GM12878 (cell line): ENCODE measurements at regions not wholly inside any gene's neighbourhood (a gene's known extent, or its start where the extent isn't known, plus 50 kb on each side); places are given as distances from the start of the nearest gene placed in this dataset.

ENCODE experiments used
- ATAC-seq: fragments of 200-7000 bp; cut with Tn5 transposase; 3 replicates; pipeline ENCODE4 v1.9.1; 2020; ENCODE audit warnings: mild to moderate bottlenecking, moderate library complexity
- BruUV-seq: library from RNA; stranded (reverse); fragments of 400-500 nt; replicated peaks from 2 replicates; lab custom pipeline; 2021; lab: Mats Ljungman, UMichigan
- CTCF ChIA-PET: fragments of 300-600 bp; sonication (Branson Sonifier 250); formaldehyde crosslinking; extraction: SDS; loops from one replicate; lab custom pipeline; 2021; ENCODE audit warnings: inconsistent platforms; lab: Yijun Ruan, JAX
- POLR2A ChIA-PET: fragments of 350-600 bp; formaldehyde crosslinking; extraction: SDS; loops from one replicate; lab custom pipeline; 2021; ENCODE audit warnings: inconsistent platforms; lab: Charles Lee
- RAD21 ChIA-PET: fragments of 300-600 bp; sonication (Branson Sonifier 250); formaldehyde crosslinking; loops from one replicate; lab custom pipeline; 2023; ENCODE audit warnings: antibody characterized with exemption; ENCODE audit not compliant: unreplicated experiment; lab: Charles Lee
- SMC1A ChIA-PET: fragments of 300-600 bp; sonication (Branson Sonifier 250); formaldehyde crosslinking; loops from one replicate; lab custom pipeline; 2023; ENCODE audit not compliant: unreplicated experiment, uncharacterized antibody; lab: Charles Lee
- DNase-seq: peaks from one replicate; pipeline ENCODE4 v3.0.0-alpha.2; 2011; ENCODE audit warnings: low read depth, low spot score
- FAIRE-seq: peaks from 3 replicates; lab custom pipeline; 2011; peaks lifted over from hg19 to GRCh38; lab: Jason Lieb, UNC
- H2AFZ ChIP-seq: 2 replicates; pipeline ENCODE4 v1.6.0; 2011; ENCODE audit warnings: low read depth, low read length, control low read depth; ENCODE audit not compliant: control insufficient read depth
- H3K27ac ChIP-seq: 2 replicates; pipeline ENCODE4 v1.5.1; 2011; ENCODE audit warnings: control low read depth; ENCODE audit not compliant: control insufficient read depth, insufficient read depth
- H3K27me3 ChIP-seq, 2 experiments: replicated peaks in 1 of 2; 2 replicates each; pipeline versions ENCODE4 v1.6.0 to v1.6.1; 2011; ENCODE audit warnings: low read length in 1 of 2; ENCODE audit not compliant: control insufficient read depth in 2 of 2, insufficient read depth in 2 of 2
- H3K36me3 ChIP-seq, 2 experiments: 2 replicates each; pipeline ENCODE4 v1.5.1; 2011; ENCODE audit warnings: low read length in 1 of 2; ENCODE audit not compliant: control insufficient read depth in 2 of 2, insufficient read depth in 2 of 2
- H3K4me1 ChIP-seq: 2 replicates; pipeline ENCODE4 v1.6.1; 2011; ENCODE audit warnings: mild to moderate bottlenecking, low read length, moderate library complexity, mixed read lengths; ENCODE audit not compliant: control insufficient read depth, insufficient read depth
- H3K4me2 ChIP-seq: 2 replicates; pipeline ENCODE4 v1.6.0; 2011; ENCODE audit warnings: control low read depth; ENCODE audit not compliant: control insufficient read depth, insufficient read depth
- H3K4me3 ChIP-seq: fragments of 200-600 bp; sonication (generic); 2 replicates; pipeline ENCODE4 v1.5.1; 2016
- H3K79me2 ChIP-seq: 2 replicates; pipeline ENCODE4 v1.6.0; 2011; ENCODE audit warnings: low read length; ENCODE audit not compliant: control insufficient read depth, insufficient read depth
- H3K9ac ChIP-seq: 2 replicates; pipeline ENCODE4 v1.8.0; 2011; ENCODE audit warnings: low read length, control low read depth, mixed read lengths; ENCODE audit not compliant: control insufficient read depth, insufficient read depth
- H3K9me3 ChIP-seq: replicated peaks from 3 replicates; pipeline ENCODE4 v1.5.1; 2011; ENCODE audit warnings: mild to moderate bottlenecking, low read length; ENCODE audit not compliant: control insufficient read depth, insufficient read depth
- H4K20me1 ChIP-seq: 2 replicates; pipeline ENCODE4 v1.6.0; 2011; ENCODE audit not compliant: control insufficient read depth, insufficient read depth
- ATF7 ChIP-seq: fragments of 450-650 bp; IDR thresholded peaks from 2 replicates; pipeline ENCODE4 v1.6.1; 2016; ENCODE audit warnings: low read depth, mild to moderate bottlenecking
- CHD2 ChIP-seq: IDR thresholded peaks from 2 replicates; pipeline ENCODE4 v1.6.1; 2011; ENCODE audit warnings: low read depth, low read length, improper control_type of control experiment, borderline replicate concordance
- CREB1 ChIP-seq: IDR thresholded peaks from 2 replicates; pipeline ENCODE4 v1.6.1; 2012; ENCODE audit warnings: low read depth, mild to moderate bottlenecking, inconsistent platforms
- CREM ChIP-seq: IDR thresholded peaks from 2 replicates; pipeline ENCODE4 v1.6.1; 2014; ENCODE audit warnings: antibody characterized with exemption, low read depth
- EZH2 ChIP-seq: IDR thresholded peaks from 2 replicates; pipeline ENCODE4 v1.6.1; 2012; ENCODE audit warnings: low read depth, mild to moderate bottlenecking, control low read depth, inconsistent platforms, low read length, borderline replicate concordance; ENCODE audit not compliant: control insufficient read depth
- GATAD2B ChIP-seq: fragments of 450-650 bp; conservative IDR thresholded peaks from 2 replicates; pipeline ENCODE4 v1.6.1; 2017; ENCODE audit warnings: low read depth, mild to moderate bottlenecking, moderate library complexity
- HCFC1 ChIP-seq: fragments of 150-350 bp; IDR thresholded peaks from 2 replicates; pipeline ENCODE4 v1.6.1; 2014; ENCODE audit warnings: low read length
- IRF5 ChIP-seq: fragments of 450-650 bp; IDR thresholded peaks from 2 replicates; pipeline ENCODE4 v1.6.1; 2017; ENCODE audit warnings: borderline replicate concordance
- PBX3 ChIP-seq: IDR thresholded peaks from 2 replicates; pipeline ENCODE4 v1.6.1; 2011; ENCODE audit warnings: mild to moderate bottlenecking, low read depth, low read length, moderate library complexity; ENCODE audit not compliant: insufficient replicate concordance
- RUNX3 ChIP-seq: IDR thresholded peaks from 2 replicates; pipeline ENCODE4 v1.6.1; 2012; ENCODE audit warnings: low read length, inconsistent platforms
- SMAD1 ChIP-seq: fragments of 450-650 bp; IDR thresholded peaks from 2 replicates; pipeline ENCODE4 v1.6.1; 2018; ENCODE audit warnings: mild to moderate bottlenecking, low read depth; ENCODE audit not compliant: partially characterized antibody
- SMARCA5 ChIP-seq: fragments of 450-650 bp; IDR thresholded peaks from 2 replicates; pipeline ENCODE4 v1.6.1; 2017; ENCODE audit warnings: mild to moderate bottlenecking
- SRF ChIP-seq, 2 experiments: IDR thresholded peaks; 2 replicates each; pipeline ENCODE4 v1.6.1; 2011; ENCODE audit warnings: low read depth in 2 of 2, low read length in 2 of 2, mild to moderate bottlenecking in 1 of 2, moderate library complexity in 1 of 2
- STAT3 ChIP-seq: IDR thresholded peaks from 2 replicates; pipeline ENCODE4 v1.6.1; 2011; ENCODE audit warnings: low read depth, low read length, improper control_type of control experiment
- TBL1XR1 ChIP-seq: IDR thresholded peaks from 2 replicates; pipeline ENCODE4 v1.6.1; 2012; ENCODE audit warnings: low read depth, low read length, improper control_type of control experiment
- YBX1 ChIP-seq: fragments of 450-650 bp; IDR thresholded peaks from 2 replicates; pipeline ENCODE4 v1.6.1; 2016; ENCODE audit warnings: antibody characterized with exemption
- ZNF217 ChIP-seq: fragments of 450-650 bp; IDR thresholded peaks from 2 replicates; pipeline ENCODE4 v1.6.1; 2017; ENCODE audit warnings: antibody characterized with exemption, mild to moderate bottlenecking
- ZNF24 ChIP-seq: fragments of 450-650 bp; IDR thresholded peaks from 2 replicates; pipeline ENCODE4 v1.6.1; 2017; ENCODE audit warnings: antibody characterized with exemption, mild to moderate bottlenecking
- ZNF384 ChIP-seq: IDR thresholded peaks from 2 replicates; pipeline ENCODE4 v1.6.1; 2012; ENCODE audit warnings: low read depth, mild to moderate bottlenecking, low read length, improper control_type of control experiment, borderline replicate concordance
- WGBS: methylation state at CpG from one replicate; pipeline ENCODE4 v1.1.6; 2016; ENCODE audit warnings: low lambda C conversion rate; ENCODE audit not compliant: insufficient replicate concordance, insufficient coverage; ENCODE audit errors: missing lambda C conversion rate; 5-methylcytosine and 5-hydroxymethylcytosine counted together
- in situ Hi-C: fragments of 300-500 bp; cut with MboI; formaldehyde crosslinking; loops from 9 replicates; pipeline ENCODE4 v1.14.3; 2018; ENCODE audit warnings: mixed read lengths
- intact Hi-C: fragments of 100-400 bp; cut with micrococcal nuclease; formaldehyde crosslinking; loops from one replicate; pipeline ENCODE4 v1.14.2; 2022; ENCODE audit not compliant: unreplicated experiment
- TF ChIP-seq, protein P1 (sequence below): fragments of 450-650 bp; formaldehyde crosslinking; IDR thresholded peaks from 2 replicates; pipeline ENCODE4 v1.4.0; 2020; ENCODE audit warnings: mild to moderate bottlenecking, moderate library complexity

DNA sequence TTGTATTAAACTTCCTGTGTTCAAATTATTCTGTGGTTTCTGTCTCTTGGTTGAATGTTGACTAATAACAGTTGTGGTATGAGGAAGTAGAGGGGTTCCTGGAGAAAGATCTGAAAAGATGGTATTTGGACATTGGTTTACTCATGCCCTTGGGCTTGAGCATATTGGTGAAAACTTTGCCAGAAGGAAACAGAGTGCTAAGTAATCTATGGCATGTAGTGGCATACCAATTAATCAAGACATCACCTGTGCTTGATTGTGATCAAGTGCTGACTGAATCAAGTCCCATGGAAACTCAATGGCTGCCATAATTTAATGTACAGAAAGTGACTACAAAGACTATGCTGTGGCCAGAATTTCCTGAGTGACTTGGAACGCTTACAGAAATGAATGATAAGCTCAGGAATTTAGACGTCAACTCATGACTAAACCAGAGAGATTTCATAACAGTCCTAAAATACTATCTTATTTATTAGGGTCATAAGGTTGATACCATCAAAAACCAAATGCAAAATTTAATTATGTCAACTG lies 2062.9 kb downstream of the ARAP2 start (continued):
- TF ChIP-seq PBX3 = no peak
- TF ChIP-seq IRF5 = no peak
- TF ChIP-seq CREM = no peak
- no peak for TF ChIP-seq ZNF24
- TF ChIP-seq, protein P1, sequence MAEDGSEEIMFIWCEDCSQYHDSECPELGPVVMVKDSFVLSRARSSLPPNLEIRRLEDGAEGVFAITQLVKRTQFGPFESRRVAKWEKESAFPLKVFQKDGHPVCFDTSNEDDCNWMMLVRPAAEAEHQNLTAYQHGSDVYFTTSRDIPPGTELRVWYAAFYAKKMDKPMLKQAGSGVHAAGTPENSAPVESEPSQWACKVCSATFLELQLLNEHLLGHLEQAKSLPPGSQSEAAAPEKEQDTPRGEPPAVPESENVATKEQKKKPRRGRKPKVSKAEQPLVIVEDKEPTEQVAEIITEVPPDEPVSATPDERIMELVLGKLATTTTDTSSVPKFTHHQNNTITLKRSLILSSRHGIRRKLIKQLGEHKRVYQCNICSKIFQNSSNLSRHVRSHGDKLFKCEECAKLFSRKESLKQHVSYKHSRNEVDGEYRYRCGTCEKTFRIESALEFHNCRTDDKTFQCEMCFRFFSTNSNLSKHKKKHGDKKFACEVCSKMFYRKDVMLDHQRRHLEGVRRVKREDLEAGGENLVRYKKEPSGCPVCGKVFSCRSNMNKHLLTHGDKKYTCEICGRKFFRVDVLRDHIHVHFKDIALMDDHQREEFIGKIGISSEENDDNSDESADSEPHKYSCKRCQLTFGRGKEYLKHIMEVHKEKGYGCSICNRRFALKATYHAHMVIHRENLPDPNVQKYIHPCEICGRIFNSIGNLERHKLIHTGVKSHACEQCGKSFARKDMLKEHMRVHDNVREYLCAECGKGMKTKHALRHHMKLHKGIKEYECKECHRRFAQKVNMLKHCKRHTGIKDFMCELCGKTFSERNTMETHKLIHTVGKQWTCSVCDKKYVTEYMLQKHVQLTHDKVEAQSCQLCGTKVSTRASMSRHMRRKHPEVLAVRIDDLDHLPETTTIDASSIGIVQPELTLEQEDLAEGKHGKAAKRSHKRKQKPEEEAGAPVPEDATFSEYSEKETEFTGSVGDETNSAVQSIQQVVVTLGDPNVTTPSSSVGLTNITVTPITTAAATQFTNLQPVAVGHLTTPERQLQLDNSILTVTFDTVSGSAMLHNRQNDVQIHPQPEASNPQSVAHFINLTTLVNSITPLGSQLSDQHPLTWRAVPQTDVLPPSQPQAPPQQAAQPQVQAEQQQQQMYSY (CRISPR knock-in tag) = no peak

DNA sequence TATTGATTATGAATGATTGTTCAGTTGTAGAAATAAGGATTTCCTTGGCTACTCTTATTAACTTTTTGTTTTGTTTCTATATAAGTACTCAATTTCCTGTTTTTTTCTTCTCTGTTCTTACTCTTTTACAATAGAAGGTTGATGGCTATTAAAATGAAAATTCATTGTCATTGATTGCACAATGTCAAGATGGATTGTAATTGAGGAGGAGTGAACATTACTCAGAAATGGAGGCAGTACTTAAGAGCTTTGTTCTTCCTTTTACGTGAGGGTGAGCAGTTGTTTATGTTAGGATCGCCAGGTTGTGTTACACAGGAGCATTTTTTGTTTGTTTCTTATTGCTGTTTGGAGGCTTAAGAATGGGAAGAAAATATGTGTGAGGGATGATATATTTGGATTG lies 2062.4 kb downstream of the ARAP2 start:
- no peaks in the 10 kb centered on the region for H3K36me3 ChIP-seq
- in situ Hi-C loops (no loop called here), intact Hi-C loops (no loop called here)
- H4K20me1 ChIP-seq = no peaks in the 10 kb centered on the region
- no peaks in the 10 kb centered on the region for H3K79me2 ChIP-seq
- SMC1A ChIA-PET = no interaction called here
- POLR2A ChIA-PET = no interaction called here
- ATAC-seq (no peak), DNase-seq (no peak), FAIRE-seq (no peak)
- H3K4me3 ChIP-seq = no peak overlapping the region
- no peak overlapping the region for H3K9ac ChIP-seq
- no TSS peak for BruUV-seq
- H3K27me3 ChIP-seq = no peaks in the 10 kb centered on the region
- H3K4me1 ChIP-seq = no peaks in the 10 kb centered on the region
- H2AFZ ChIP-seq = no peak overlapping the region
- H3K9me3 ChIP-seq = no peaks in the 10 kb centered on the region
- CTCF ChIA-PET = no interaction called here
- RAD21 ChIA-PET = no interaction called here
- H3K4me2 ChIP-seq = no peak overlapping the region
- no peak overlapping the region for H3K27ac ChIP-seq
- WGBS = 39% methylated on average over 2 of the region's 2 CpGs
- TF ChIP-seq RUNX3 (no peak), ZNF217 (no peak), SMARCA5 (no peak), YBX1 (no peak), SRF (IDR thresholded peaks at IDR 0.05; ENCODE audit: low read depth in 2 of 2, low read length in 2 of 2) (no peak), CREB1 (no peak), SMAD1 (no peak), TBL1XR1 (no peak), EZH2 (no peak), STAT3 (no peak), CHD2 (no peak), HCFC1 (no peak), ZNF384 (no peak), GATAD2B (no peak), ATF7 (no peak)
